Endothelial cell of umbilical vein (primary cell): ENCODE measurements at regions not wholly inside any gene's neighbourhood (a gene's known extent, or its start where the extent isn't known, plus 50 kb on each side); places are given as distances from the start of the nearest gene placed in this dataset.
A peak's percentile ranks its signal among the peaks of the same experiment; 100 is the strongest.

Experiments
- BruUV-seq: library from RNA; stranded (reverse); fragments of 400-500 nt; replicated peaks from 2 replicates; lab custom pipeline; 2021; lab: Mats Ljungman, UMichigan
- CTCF ChIA-PET: fragments of 300-600, 350-600 bp; sonication (Branson Sonifier 250); formaldehyde crosslinking; loops from one replicate; lab custom pipeline; 2021; ENCODE audit warnings: antibody characterized with exemption, inconsistent platforms; lab: Charles Lee
- POLR2A ChIA-PET: fragments of 300-600, 350-600 bp; sonication (Branson Sonifier 250); formaldehyde crosslinking; loops from one replicate; lab custom pipeline; 2021; ENCODE audit warnings: antibody characterized with exemption, inconsistent platforms; lab: Charles Lee
- DNase-seq: peaks from one replicate; pipeline ENCODE4 v3.0.0-alpha.2; 2011; ENCODE audit warnings: low read depth, low spot score
- FAIRE-seq: peaks from 2 replicates; lab custom pipeline; 2011; peaks lifted over from hg19 to GRCh38; lab: Jason Lieb, UNC
- H2AFZ ChIP-seq: 2 replicates; pipeline ENCODE4 v1.6.0; 2012; ENCODE audit warnings: low read depth, low read length, control low read depth, inconsistent platforms
- H3K27ac ChIP-seq: 2 replicates; pipeline ENCODE4 v1.5.1; 2011; ENCODE audit warnings: low read depth, mild to moderate bottlenecking, control low read depth, low read length, moderate library complexity; ENCODE audit not compliant: insufficient read depth
- H3K27me3 ChIP-seq, 2 experiments: 2 replicates each; pipeline versions ENCODE4 v1.6.0 to v1.6.1; 2011; ENCODE audit warnings: low read length in 2 of 2, mixed read lengths in 1 of 2; ENCODE audit not compliant: control insufficient read depth in 2 of 2, insufficient read depth in 2 of 2
- H3K36me3 ChIP-seq, 2 experiments: 2 replicates in 1 of 2; 3 replicates in 1 of 2; pipeline ENCODE4 v1.5.1; 2011; ENCODE audit warnings: low read length in 2 of 2, mild to moderate bottlenecking in 1 of 2, moderate library complexity in 1 of 2; ENCODE audit not compliant: control insufficient read depth in 2 of 2, insufficient read depth in 2 of 2; ENCODE audit errors: extremely low read depth in 1 of 2
- H3K4me1 ChIP-seq: 3 replicates; pipeline ENCODE4 v1.5.1; 2011; ENCODE audit warnings: mild to moderate bottlenecking, low read length; ENCODE audit not compliant: control insufficient read depth, insufficient read depth; ENCODE audit errors: extremely low read depth
- H3K4me2 ChIP-seq: 2 replicates; pipeline ENCODE4 v1.6.1; 2011; ENCODE audit warnings: low read length, control low read depth, mixed read lengths; ENCODE audit not compliant: insufficient read depth
- H3K4me3 ChIP-seq, 3 experiments: fragments of 200-600 bp in 1 of 3; sonication (generic), shearing (Covaris generic) in 1 of 3; replicated peaks in 1 of 3; 2 replicates each; pipeline ENCODE4 v1.5.1; 2011 to 2016; ENCODE audit warnings: control low read depth in 3 of 3, low read length in 3 of 3, mild to moderate bottlenecking in 2 of 3, inconsistent platforms in 1 of 3, low read depth in 1 of 3, moderate library complexity in 1 of 3; ENCODE audit not compliant: insufficient read depth in 1 of 3
- H3K79me2 ChIP-seq: 2 replicates; pipeline ENCODE4 v1.6.0; 2012; ENCODE audit warnings: low read length, inconsistent platforms; ENCODE audit not compliant: control insufficient read depth, insufficient read depth
- H3K9ac ChIP-seq: replicated peaks from 2 replicates; pipeline ENCODE3; 2011; ENCODE audit warnings: low read length, control low read depth; ENCODE audit not compliant: insufficient read depth; ENCODE audit errors: extremely low read depth
- H3K9me1 ChIP-seq: replicated peaks from 3 replicates; pipeline ENCODE4 v1.6.0; 2011; ENCODE audit warnings: mild to moderate bottlenecking, low read length; ENCODE audit not compliant: control insufficient read depth, insufficient read depth; ENCODE audit errors: extremely low read depth
- H3K9me3 ChIP-seq: replicated peaks from 2 replicates; pipeline ENCODE4 v1.5.1; 2012; ENCODE audit warnings: low read length, inconsistent platforms; ENCODE audit not compliant: control insufficient read depth, insufficient read depth
- H4K20me1 ChIP-seq: replicated peaks from 2 replicates; pipeline ENCODE3; 2011; ENCODE audit warnings: mild to moderate bottlenecking, low read length; ENCODE audit not compliant: control insufficient read depth, insufficient read depth; ENCODE audit errors: extremely low read depth
- CTCF ChIP-seq, 2 donors: IDR thresholded peaks; 1 replicate in 1 of 2; 2 replicates in 1 of 2; pipeline ENCODE4 v1.5.1; 2011; ENCODE audit warnings: low read length in 2 of 2, mild to moderate bottlenecking in 2 of 2, moderate library complexity in 2 of 2, control low read depth in 1 of 2, inconsistent platforms in 1 of 2, low read depth in 1 of 2; ENCODE audit not compliant: insufficient read depth in 1 of 2; ENCODE audit errors: extremely low read depth in 1 of 2
- EZH2 ChIP-seq: IDR thresholded peaks from 2 replicates; pipeline ENCODE4 v1.6.1; 2012; ENCODE audit warnings: borderline replicate concordance, low read depth, mild to moderate bottlenecking, moderate library complexity, low read length, inconsistent platforms; ENCODE audit not compliant: severe bottlenecking
- FOS ChIP-seq: IDR thresholded peaks from 2 replicates; pipeline ENCODE4 v1.6.1; 2011; ENCODE audit warnings: mild to moderate bottlenecking, low read length, moderate library complexity, borderline replicate concordance; ENCODE audit not compliant: insufficient read depth
- GATA2 ChIP-seq: IDR thresholded peaks from 2 replicates; pipeline ENCODE4 v1.7.0; 2011; ENCODE audit warnings: low read depth, mild to moderate bottlenecking, moderate library complexity, mixed read lengths, low read length; ENCODE audit not compliant: insufficient read length, insufficient read depth
- JUN ChIP-seq: IDR thresholded peaks from 2 replicates; pipeline ENCODE4 v1.6.1; 2011; ENCODE audit warnings: borderline replicate concordance, low read depth; ENCODE audit not compliant: insufficient read length, insufficient read depth
- MAX ChIP-seq: IDR thresholded peaks from 2 replicates; pipeline ENCODE4 v1.6.1; 2011; ENCODE audit not compliant: insufficient read depth, insufficient read length
- MYC ChIP-seq: IDR thresholded peaks from one replicate; pipeline ENCODE4 v1.6.1; 2011; ENCODE audit warnings: mild to moderate bottlenecking, low read depth, low read length
- POLR2A ChIP-seq: IDR thresholded peaks from 2 replicates; pipeline ENCODE4 v1.6.1; 2012; ENCODE audit warnings: low read depth, mild to moderate bottlenecking, control low read depth, low read length
- POLR2AphosphoS5 ChIP-seq: IDR thresholded peaks from 2 replicates; pipeline ENCODE4 v1.6.1; 2012; ENCODE audit warnings: low read depth, mild to moderate bottlenecking, control low read depth, low read length, moderate library complexity; ENCODE audit not compliant: insufficient read depth
- dilution Hi-C: fragments of 300-500 bp; cut with MboI; formaldehyde crosslinking; loops from one replicate; pipeline ENCODE4 v1.15.0; 2019; ENCODE audit warnings: low sequenced_read_pairs; ENCODE audit not compliant: extremely low pct_ligation_motif_present
- intact Hi-C: fragments of 100-400 bp; cut with micrococcal nuclease; formaldehyde crosslinking; loops from one replicate; pipeline ENCODE4 v1.10.0; 2022

GRCh38 chr2:37866171-37866934 lies 58.7 kb upstream of the RMDN2 start:
- Histone ChIP-seq H3K9me3 (no peaks in the 10 kb centered on the region), H2AFZ (no peak overlapping the region), H3K9me1 (no peaks in the 10 kb centered on the region), H3K79me2 (no peaks in the 10 kb centered on the region), H3K4me1 (peaks cover 2% of the 10 kb centered on the region), H4K20me1 (no peaks in the 10 kb centered on the region), H3K27ac (no peak overlapping the region), H3K27me3 (no peaks in the 10 kb centered on the region), H3K4me2 (no peak overlapping the region), H3K4me3 (no peak overlapping the region), H3K36me3 (no peaks in the 10 kb centered on the region), H3K9ac (no peak overlapping the region)
- intact Hi-C loops (no loop called here), dilution Hi-C loops (loop anchor here (25.0 kb wide), 1 partner anchor 454 kb away; no protein-coding TSS in a partner anchor)
- FAIRE-seq (peak; percentile 43), DNase-seq (no peak)
- TF ChIP-seq GATA2 = no peak
- no peak for TF ChIP-seq MAX
- TF ChIP-seq CTCF (IDR thresholded peaks at IDR 0.05; ENCODE audit: extremely low read depth in 1 of 2, insufficient read depth in 1 of 2, low read depth in 1 of 2, low read length in 2 of 2) = no peak
- TF ChIP-seq POLR2AphosphoS5 = no peak
- no peak for TF ChIP-seq JUN
- TF ChIP-seq POLR2A = no peak
- no peak for TF ChIP-seq MYC
- no peak for TF ChIP-seq FOS
- TF ChIP-seq EZH2 = no peak
- ChIA-PET POLR2A (no interaction called here), CTCF (interaction anchor here (1.3 to 3.4 kb wide), 5 partner anchors 11 to 470 kb away, joined by 4 to 21 read pairs (median 5); no protein-coding TSS in a partner anchor)
- no TSS peak for BruUV-seq
